CD14-positive monocyte (primary cell): ENCODE measurements at regions not wholly inside any gene's neighbourhood (a gene's known extent, or its start where the extent isn't known, plus 50 kb on each side); places are given as distances from the start of the nearest gene placed in this dataset.

ENCODE experiments used
- DNase-seq, 3 donors: peaks; one replicate each; pipeline ENCODE4 v3.0.0-alpha.2; 2011 to 2022
- H2AFZ ChIP-seq: 2 replicates; pipeline ENCODE4 v1.6.0; 2012; ENCODE audit warnings: mild to moderate bottlenecking, low read depth, low read length, inconsistent platforms; ENCODE audit not compliant: insufficient read depth, poor library complexity, severe bottlenecking
- H3K27ac ChIP-seq, 2 donors: 1 replicate in 1 of 2; 2 replicates in 1 of 2; pipeline ENCODE4 v1.5.1; 2012 to 2013; ENCODE audit warnings: low read length in 2 of 2, control low read depth in 1 of 2, inconsistent platforms in 1 of 2, low read depth in 1 of 2, mild to moderate bottlenecking in 1 of 2
- H3K27me3 ChIP-seq, 2 donors: one replicate each; pipeline versions ENCODE4 v1.6.0 to v1.6.1; 2011 to 2013; ENCODE audit warnings: low read length in 2 of 2; ENCODE audit not compliant: control insufficient read depth in 2 of 2, insufficient read depth in 2 of 2
- H3K36me3 ChIP-seq, 2 donors: replicated peaks in 1 of 2; 1 replicate in 1 of 2; 2 replicates in 1 of 2; pipeline versions ENCODE4 v1.5.1 to v1.6.1; 2012 to 2013; ENCODE audit warnings: low read length in 2 of 2, control low read depth in 1 of 2, inconsistent platforms in 1 of 2, mild to moderate bottlenecking in 1 of 2; ENCODE audit not compliant: insufficient read depth in 2 of 2, control insufficient read depth in 1 of 2
- H3K4me1 ChIP-seq, 2 donors: 1 replicate in 1 of 2; 2 replicates in 1 of 2; pipeline versions ENCODE4 v1.5.1 to v1.6.1; 2012 to 2013; ENCODE audit warnings: low read length in 2 of 2, control low read depth in 1 of 2, inconsistent platforms in 1 of 2, mild to moderate bottlenecking in 1 of 2, moderate library complexity in 1 of 2; ENCODE audit not compliant: insufficient read depth in 2 of 2, control insufficient read depth in 1 of 2
- H3K4me2 ChIP-seq: replicated peaks from 2 replicates; pipeline ENCODE3; 2012; ENCODE audit warnings: low read length, moderate library complexity, mild to moderate bottlenecking; ENCODE audit not compliant: poor library complexity, severe bottlenecking; ENCODE audit errors: extremely low read depth
- H3K4me3 ChIP-seq, 3 experiments: fragments of 200-600 bp in 1 of 3; sonication (generic) in 1 of 3; replicated peaks in 1 of 3; 1 replicate in 2 of 3; 2 replicates in 1 of 3; pipeline ENCODE4 v1.5.1; 2011 to 2013; ENCODE audit warnings: low read length in 3 of 3, mild to moderate bottlenecking in 3 of 3, control low read depth in 2 of 3, low read depth in 2 of 3, inconsistent platforms in 1 of 3, moderate library complexity in 1 of 3
- H3K79me2 ChIP-seq: 2 replicates; pipeline ENCODE4 v1.6.0; 2012; ENCODE audit warnings: mild to moderate bottlenecking, control low read depth, inconsistent platforms, low read length, moderate library complexity; ENCODE audit not compliant: insufficient read depth
- H3K9ac ChIP-seq: 2 replicates; pipeline ENCODE4 v1.6.0; 2017; ENCODE audit warnings: low read length, mild to moderate bottlenecking; ENCODE audit not compliant: insufficient read depth, poor library complexity, severe bottlenecking
- H3K9me3 ChIP-seq, 2 donors: replicated peaks in 1 of 2; 1 replicate in 1 of 2; 2 replicates in 1 of 2; pipeline versions ENCODE4 v1.5.1 to v1.6.1; 2012 to 2013; ENCODE audit warnings: low read length in 2 of 2, control low read depth in 1 of 2; ENCODE audit not compliant: control insufficient read depth in 1 of 2, insufficient read depth in 1 of 2
- H4K20me1 ChIP-seq: 2 replicates; pipeline ENCODE4 v1.6.0; 2012; ENCODE audit warnings: mild to moderate bottlenecking, low read length, control low read depth, moderate library complexity; ENCODE audit not compliant: insufficient read depth
- H3K27ac Mint-ChIP-seq, 7 donors: one replicate each; pipeline ENCODE4 v1.8.0; 2020; ENCODE audit warnings: mild to moderate bottlenecking in 7 of 7, mixed read lengths in 7 of 7, moderate library complexity in 6 of 7, inconsistent platforms in 2 of 7
- H3K27me3 Mint-ChIP-seq, 3 donors: one replicate each; pipeline ENCODE4 v1.8.0; 2021 to 2022; ENCODE audit warnings: low read depth in 3 of 3, mild to moderate bottlenecking in 3 of 3, mixed read lengths in 3 of 3, moderate library complexity in 3 of 3, inconsistent platforms in 1 of 3
- H3K36me3 Mint-ChIP-seq, 2 donors: one replicate each; pipeline ENCODE4 v1.8.0; 2020; ENCODE audit warnings: mixed read lengths in 2 of 2, inconsistent platforms in 1 of 2, mild to moderate bottlenecking in 1 of 2
- H3K4me1 Mint-ChIP-seq: one replicate; pipeline ENCODE4 v1.8.0; 2020; ENCODE audit warnings: mild to moderate bottlenecking, mixed read lengths
- H3K4me3 Mint-ChIP-seq, 2 donors: one replicate each; pipeline ENCODE4 v1.8.0; 2020; ENCODE audit warnings: mild to moderate bottlenecking in 2 of 2, mixed read lengths in 2 of 2, moderate library complexity in 1 of 2
- H3K9me3 Mint-ChIP-seq, 7 donors: one replicate each; pipeline ENCODE4 v1.8.0; 2020 to 2022; ENCODE audit warnings: mixed read lengths in 7 of 7, mild to moderate bottlenecking in 6 of 7, moderate library complexity in 6 of 7, inconsistent platforms in 2 of 7
- CTCF ChIP-seq: fragments of 200-600 bp; IDR thresholded peaks from one replicate; pipeline ENCODE4 v1.8.0; 2022; ENCODE audit warnings: antibody characterized with exemption, mild to moderate bottlenecking
- WGBS: methylation state at CpG from one replicate; pipeline ENCODE4 v1.1.5; 2013; ENCODE audit warnings: missing lambda C conversion rate; ENCODE audit not compliant: insufficient coverage; 5-methylcytosine and 5-hydroxymethylcytosine counted together
- intact Hi-C, 2 donors: fragments of 100-400 bp; cut with micrococcal nuclease; formaldehyde crosslinking; loops; one replicate each; pipeline versions ENCODE4 v1.15.0 to v1.15.1; 2023

GRCh38 chr6:137696765-137697164, 170.3 kb upstream of the TNFAIP3 start:
- no peak for TF ChIP-seq CTCF
- H2AFZ ChIP-seq, result no peak overlapping the region
- no peak overlapping the region for H3K9ac ChIP-seq
- no peak overlapping the region for H3K4me3 Mint-ChIP-seq
- 100% methylated on average over 1 of the region's 4 CpGs for WGBS
- H3K4me1 ChIP-seq, result peaks cover 37 to 39% of the 10 kb centered on the region in 2 donors
- H3K9me3 ChIP-seq, result no peaks in the 10 kb centered on the region
- H3K27me3 ChIP-seq, result no peaks in the 10 kb centered on the region
- no peaks in the 10 kb centered on the region for H3K9me3 Mint-ChIP-seq
- DNase-seq, result no peak
- no peaks in the 10 kb centered on the region for H3K79me2 ChIP-seq
- no peaks in the 10 kb centered on the region for H3K36me3 Mint-ChIP-seq
- H3K36me3 ChIP-seq, result no peaks in the 10 kb centered on the region
- H3K27ac ChIP-seq, result no peak overlapping the region
- H3K27me3 Mint-ChIP-seq, result peaks cover 0 to 2% (median 0%) of the 10 kb centered on the region in 3 donors
- H3K4me3 ChIP-seq, result no peak overlapping the region
- peaks cover 41% of the 10 kb centered on the region for H3K4me1 Mint-ChIP-seq
- no peak overlapping the region for H3K4me2 ChIP-seq
- no peaks in the 10 kb centered on the region for H4K20me1 ChIP-seq
- intact Hi-C loops, result loop anchor here in 1 of 2 donors (10.0 kb wide), 1 partner anchor 408 kb away; the partner anchor contains the start of gene PERP
- peak overlapping the region in 1 of 7 donors; percentile 4 for H3K27ac Mint-ChIP-seq

GRCh38 chr6:137697267-137697938, 169.7 kb upstream of the TNFAIP3 start:
- H3K4me2 ChIP-seq, result no peak overlapping the region
- no peaks in the 10 kb centered on the region for H3K27me3 ChIP-seq
- H4K20me1 ChIP-seq, result no peaks in the 10 kb centered on the region
- H3K79me2 ChIP-seq, result no peaks in the 10 kb centered on the region
- Mint-ChIP-seq H3K9me3 (no peaks in the 10 kb centered on the region), H3K27me3 (peaks cover 0 to 2% (median 0%) of the 10 kb centered on the region in 3 donors), H3K4me3 (no peak overlapping the region), H3K4me1 (peaks cover 42% of the 10 kb centered on the region), H3K27ac (peak overlapping the region in 2 of 7 donors; percentile 41 to 53), H3K36me3 (no peaks in the 10 kb centered on the region)
- no peak overlapping the region for H3K27ac ChIP-seq
- no peak for DNase-seq
- peaks cover 37 to 39% of the 10 kb centered on the region in 2 donors for H3K4me1 ChIP-seq
- no peak for TF ChIP-seq CTCF
- peak overlapping the region; percentile 13 for H2AFZ ChIP-seq
- no peak overlapping the region for H3K9ac ChIP-seq
- WGBS, result no CpG with 5 or more reads among the region's 2 CpGs
- H3K36me3 ChIP-seq, result no peaks in the 10 kb centered on the region
- H3K4me3 ChIP-seq, result no peak overlapping the region
- intact Hi-C loops, result loop anchor here in 1 of 2 donors (10.0 kb wide), 1 partner anchor 407 kb away; the partner anchor contains the start of gene PERP
- no peaks in the 10 kb centered on the region for H3K9me3 ChIP-seq
